WTC11 (cell line): ENCODE measurements at regions not wholly inside any gene's neighbourhood (a gene's known extent, or its start where the extent isn't known, plus 50 kb on each side); places are given as distances from the start of the nearest gene placed in this dataset.

Experiments
- ATAC-seq: fragments of 200-7000 bp; cut with Tn5 transposase; 2 replicates; pipeline ENCODE4 v1.10.0; 2021; ENCODE audit warnings: mild to moderate bottlenecking, moderate library complexity
- CTCF ChIA-PET: fragments of 300-600 bp; sonication (Branson Sonifier 250); formaldehyde crosslinking; loops from one replicate; lab custom pipeline; 2021; ENCODE audit warnings: antibody characterized with exemption; lab: Charles Lee
- POLR2A ChIA-PET: fragments of 350-600 bp; sonication (Branson Sonifier 250); formaldehyde crosslinking; loops from one replicate; lab custom pipeline; 2021; ENCODE audit warnings: antibody characterized with exemption; lab: Charles Lee
- DNase-seq: peaks from one replicate; pipeline ENCODE4 v3.0.0; 2021; ENCODE audit warnings: low spot score
- H3K27ac Mint-ChIP-seq: 2 replicates; pipeline ENCODE4 v1.8.0; 2021; ENCODE audit warnings: mixed read lengths
- H3K27me3 Mint-ChIP-seq: 2 replicates; pipeline ENCODE4 v1.8.0; 2021; ENCODE audit warnings: low read depth, mild to moderate bottlenecking, moderate library complexity, mixed read lengths
- H3K36me3 Mint-ChIP-seq: 2 replicates; pipeline ENCODE4 v1.8.0; 2021; ENCODE audit warnings: mixed read lengths
- H3K4me1 Mint-ChIP-seq: 2 replicates; pipeline ENCODE4 v1.8.0; 2022; ENCODE audit warnings: mixed read lengths
- H3K4me3 Mint-ChIP-seq: 2 replicates; pipeline ENCODE4 v1.8.0; 2021; ENCODE audit warnings: mild to moderate bottlenecking, moderate library complexity, mixed read lengths
- H3K9me3 Mint-ChIP-seq: 2 replicates; pipeline ENCODE4 v1.8.0; 2021; ENCODE audit warnings: mixed read lengths
- ATF1 ChIP-seq: sonication (generic); formaldehyde crosslinking; IDR thresholded peaks from 2 replicates; pipeline ENCODE4 v1.8.1; 2023; ENCODE audit warnings: mild to moderate bottlenecking, moderate library complexity, missing genetic modification reagents
- E2F4 ChIP-seq: sonication (generic); formaldehyde crosslinking; IDR thresholded peaks from 2 replicates; pipeline ENCODE4 v1.8.1; 2022; ENCODE audit warnings: low read depth, mild to moderate bottlenecking, moderate library complexity, missing genetic modification reagents, borderline replicate concordance
- E2F5 ChIP-seq: sonication (generic); formaldehyde crosslinking; IDR thresholded peaks from 2 replicates; pipeline ENCODE4 v1.8.1; 2022; ENCODE audit warnings: mild to moderate bottlenecking, moderate library complexity, missing genetic modification reagents
- ETV6 ChIP-seq: sonication (generic); formaldehyde crosslinking; IDR thresholded peaks from 2 replicates; pipeline ENCODE4 v1.8.1; 2022; ENCODE audit warnings: mild to moderate bottlenecking, missing genetic modification reagents
- FOXK1 ChIP-seq: sonication (generic); formaldehyde crosslinking; IDR thresholded peaks from 2 replicates; pipeline ENCODE4 v1.8.0; 2022; ENCODE audit warnings: mild to moderate bottlenecking, moderate library complexity, missing genetic modification reagents
- GRHL2 ChIP-seq: fragments of 250-450 bp; sonication (Bioruptor Pico); IDR thresholded peaks from 2 replicates; pipeline ENCODE4 v1.8.0; 2022; ENCODE audit warnings: mild to moderate bottlenecking, moderate library complexity; ENCODE audit not compliant: insufficient replicate concordance, severe bottlenecking
- IRF1 ChIP-seq: sonication (generic); formaldehyde crosslinking; IDR thresholded peaks from 2 replicates; pipeline ENCODE4 v1.8.0; 2023; ENCODE audit warnings: missing genetic modification reagents
- IRF2 ChIP-seq: sonication (generic); formaldehyde crosslinking; IDR thresholded peaks from 2 replicates; pipeline ENCODE4 v1.8.0; 2022; ENCODE audit warnings: low read depth, missing genetic modification reagents, borderline replicate concordance
- MLX ChIP-seq: sonication (generic); formaldehyde crosslinking; IDR thresholded peaks from 2 replicates; pipeline ENCODE4 v1.8.1; 2023; ENCODE audit warnings: mild to moderate bottlenecking, missing genetic modification reagents, moderate library complexity
- NR2C2 ChIP-seq: sonication (generic); formaldehyde crosslinking; IDR thresholded peaks from 2 replicates; pipeline ENCODE4 v1.8.0; 2022; ENCODE audit warnings: mild to moderate bottlenecking, missing genetic modification reagents
- PRDM15 ChIP-seq: sonication (generic); formaldehyde crosslinking; IDR thresholded peaks from 2 replicates; pipeline ENCODE4 v1.8.0; 2022; ENCODE audit warnings: missing genetic modification reagents
- PRRX2 ChIP-seq: fragments of 250-450 bp; sonication (Bioruptor Pico); IDR thresholded peaks from 2 replicates; pipeline ENCODE4 v1.8.0; 2021; ENCODE audit warnings: mild to moderate bottlenecking
- RORB ChIP-seq: fragments of 250-450 bp; sonication (Bioruptor Pico); IDR thresholded peaks from 2 replicates; pipeline ENCODE4 v1.9.0; 2021; ENCODE audit warnings: mild to moderate bottlenecking
- SMAD4 ChIP-seq: sonication (generic); formaldehyde crosslinking; IDR thresholded peaks from 2 replicates; pipeline ENCODE4 v1.8.0; 2022; ENCODE audit warnings: mild to moderate bottlenecking, missing genetic modification reagents
- SOX15 ChIP-seq: fragments of 250-450 bp; sonication (Bioruptor Pico); IDR thresholded peaks from 2 replicates; pipeline ENCODE4 v1.9.0; 2021; ENCODE audit warnings: mild to moderate bottlenecking
- SP1 ChIP-seq: sonication (generic); formaldehyde crosslinking; conservative IDR thresholded peaks from 2 replicates; pipeline ENCODE4 v1.8.1; 2022; ENCODE audit warnings: missing genetic modification reagents
- TCF7 ChIP-seq: sonication (generic); formaldehyde crosslinking; IDR thresholded peaks from 2 replicates; pipeline ENCODE4 v1.8.0; 2022; ENCODE audit warnings: mild to moderate bottlenecking, low read depth, missing genetic modification reagents, moderate library complexity
- ZNF219 ChIP-seq: sonication (generic); formaldehyde crosslinking; IDR thresholded peaks from 2 replicates; pipeline ENCODE4 v1.8.0; 2023; ENCODE audit warnings: missing genetic modification reagents, mild to moderate bottlenecking, borderline replicate concordance
- ZNF416 ChIP-seq: fragments of 250-450 bp; sonication (Bioruptor Pico); IDR thresholded peaks from 2 replicates; pipeline ENCODE4 v1.9.0; 2021; ENCODE audit warnings: mild to moderate bottlenecking, inconsistent platforms
- ZNF423 ChIP-seq: fragments of 250-450 bp; sonication (Bioruptor Pico); IDR thresholded peaks from 2 replicates; pipeline ENCODE4 v2.1.2; 2022; ENCODE audit warnings: mild to moderate bottlenecking, moderate library complexity
- ZNF532 ChIP-seq: fragments of 250-450 bp; sonication (Bioruptor Pico); IDR thresholded peaks from 2 replicates; pipeline ENCODE4 v1.9.0; 2021; ENCODE audit warnings: mild to moderate bottlenecking, borderline replicate concordance

DNA sequence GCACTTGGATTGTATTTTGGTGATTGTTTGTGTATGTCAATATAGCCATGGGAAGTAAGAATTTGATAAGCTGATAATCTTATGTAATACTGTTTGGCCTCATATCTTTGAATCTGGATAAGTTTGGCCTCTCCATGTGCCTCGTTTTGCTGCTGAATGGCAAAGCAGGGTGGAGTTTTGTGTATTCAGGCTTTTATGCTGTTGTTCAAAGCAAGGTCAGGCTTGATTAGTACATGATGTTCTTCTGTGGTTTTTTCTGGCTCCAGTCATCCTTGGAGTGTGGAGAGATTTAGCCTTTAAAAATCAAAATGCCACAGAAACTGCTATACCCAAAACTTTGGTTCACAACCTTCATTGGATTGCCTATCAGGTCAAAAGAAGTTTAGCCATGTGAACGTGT is 728.9 kb upstream of the GJE1 start (continued):
- TF ChIP-seq PRDM15 (CRISPR knock-in tag): no peak
- no peak for TF ChIP-seq ZNF532
- TF ChIP-seq GRHL2 (CRISPR knock-in tag): no peak
- no peak for TF ChIP-seq PRRX2 (CRISPR knock-in tag)
- TF ChIP-seq IRF2: no peak
- no peak for TF ChIP-seq MLX (CRISPR knock-in tag)
- TF ChIP-seq RORB: no peak

- no peaks in the 10 kb centered on the region for H3K4me1 Mint-ChIP-seq
- no peak for TF ChIP-seq TCF7 (CRISPR knock-in tag)
- peaks cover 19% of the 10 kb centered on the region for H3K9me3 Mint-ChIP-seq
- CTCF ChIA-PET: no interaction called here
- no peaks in the 10 kb centered on the region for H3K27me3 Mint-ChIP-seq
- no peak for DNase-seq
- no peak overlapping the region for H3K27ac Mint-ChIP-seq
- H3K36me3 Mint-ChIP-seq: peaks cover 23% of the 10 kb centered on the region
- no peak for ATAC-seq
- H3K4me3 Mint-ChIP-seq: no peak overlapping the region
- POLR2A ChIA-PET: no interaction called here
Measured at GRCh38 chr6:141403103-141403502, 729.6 kb upstream of the GJE1 start.

DNA sequence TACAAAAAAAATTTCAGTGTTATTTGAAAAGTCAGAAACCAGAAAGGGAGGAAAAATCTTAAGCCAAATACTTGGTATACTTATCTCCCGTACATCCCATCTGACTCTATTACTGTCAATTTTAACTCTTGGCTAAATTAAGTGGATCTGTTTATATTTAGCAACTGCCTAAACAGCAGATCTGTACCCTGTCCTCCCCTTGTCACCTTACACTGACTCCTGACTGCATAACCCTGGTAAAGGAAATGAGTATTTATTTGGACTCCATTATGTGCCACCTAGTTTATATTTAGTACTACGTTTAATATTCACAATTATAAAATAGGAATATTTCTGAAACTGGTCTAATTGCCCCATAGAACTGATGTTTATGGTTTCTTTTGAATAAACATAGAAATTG is 730.2 kb upstream of the GJE1 start:
- no peak for DNase-seq
- no peak for TF ChIP-seq ETV6 (CRISPR knock-in tag)
- TF ChIP-seq IRF1 (CRISPR knock-in tag): no peak
- no peak for TF ChIP-seq SOX15
- TF ChIP-seq ZNF416 (CRISPR knock-in tag): no peak
- TF ChIP-seq SP1 (CRISPR knock-in tag): no peak
- no peak for TF ChIP-seq ZNF219 (CRISPR knock-in tag)
- no peak for TF ChIP-seq E2F4
- TF ChIP-seq ATF1 (CRISPR knock-in tag): no peak
- no peak for TF ChIP-seq FOXK1 (CRISPR knock-in tag)
- TF ChIP-seq E2F5 (CRISPR knock-in tag): no peak
- no peak for TF ChIP-seq TCF7 (CRISPR knock-in tag)
- no peak for TF ChIP-seq SMAD4 (CRISPR knock-in tag)
- no peak for TF ChIP-seq NR2C2 (CRISPR knock-in tag)
- TF ChIP-seq ZNF423 (CRISPR knock-in tag): no peak
- peaks cover 13% of the 10 kb centered on the region for H3K9me3 Mint-ChIP-seq
- H3K27me3 Mint-ChIP-seq: no peaks in the 10 kb centered on the region
- no peaks in the 10 kb centered on the region for H3K4me1 Mint-ChIP-seq
- H3K36me3 Mint-ChIP-seq: peaks cover 16% of the 10 kb centered on the region
- CTCF ChIA-PET: no interaction called here
- H3K27ac Mint-ChIP-seq: no peak overlapping the region
- POLR2A ChIA-PET: no interaction called here
- ATAC-seq: no peak
- H3K4me3 Mint-ChIP-seq: no peak overlapping the region
